ENCODE measurements at regions not wholly inside any gene's neighbourhood (a gene's known extent, or its start where the extent isn't known, plus 50 kb on each side); places are given as distances from the start of the nearest gene placed in this dataset.

DNA sequence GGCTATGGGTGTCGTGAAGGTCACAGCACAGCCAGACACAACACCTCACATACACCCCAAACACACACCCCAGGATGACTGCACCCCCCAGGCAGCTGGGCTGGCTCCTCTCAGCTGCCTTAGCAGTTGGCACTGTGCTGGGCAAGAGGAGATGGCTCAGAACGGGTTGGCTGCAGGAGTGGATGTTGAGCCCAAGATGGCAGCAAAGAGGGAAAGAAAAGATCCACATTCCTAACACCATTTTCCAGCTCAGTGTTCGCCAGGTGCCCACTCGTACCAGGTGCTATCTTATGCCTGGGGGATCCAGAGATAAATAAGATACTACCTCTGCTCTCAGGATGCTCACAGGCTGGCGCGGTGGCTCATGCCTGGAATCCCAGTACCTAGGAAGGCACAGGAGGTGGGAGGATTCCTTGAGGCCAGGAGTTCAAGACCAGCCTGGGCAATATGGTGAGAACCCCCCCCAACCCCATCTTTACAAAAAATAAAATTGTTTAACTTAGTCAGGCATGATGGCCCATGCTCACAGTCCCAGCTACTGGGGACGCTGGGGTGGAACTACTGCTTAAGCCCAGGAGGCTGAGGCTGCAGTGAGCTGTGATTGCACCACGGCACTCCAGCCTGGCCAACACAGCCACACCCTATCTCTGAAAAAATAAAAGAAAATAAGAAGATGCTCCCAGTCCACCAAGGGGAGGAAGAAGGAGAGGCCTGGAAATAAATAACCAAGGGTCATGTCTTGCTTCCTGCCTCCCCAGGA, 89.7 kb upstream of the ZNF507 start:
- H3K27me3 ChIP-seq (ENCODE audit: insufficient read depth, poor library complexity, severe bottlenecking) = no peaks in the 10 kb centered on the region
- DNase-seq (ENCODE audit: low read depth in 1 of 2, low spot score in 1 of 2) = no peak

DNA sequence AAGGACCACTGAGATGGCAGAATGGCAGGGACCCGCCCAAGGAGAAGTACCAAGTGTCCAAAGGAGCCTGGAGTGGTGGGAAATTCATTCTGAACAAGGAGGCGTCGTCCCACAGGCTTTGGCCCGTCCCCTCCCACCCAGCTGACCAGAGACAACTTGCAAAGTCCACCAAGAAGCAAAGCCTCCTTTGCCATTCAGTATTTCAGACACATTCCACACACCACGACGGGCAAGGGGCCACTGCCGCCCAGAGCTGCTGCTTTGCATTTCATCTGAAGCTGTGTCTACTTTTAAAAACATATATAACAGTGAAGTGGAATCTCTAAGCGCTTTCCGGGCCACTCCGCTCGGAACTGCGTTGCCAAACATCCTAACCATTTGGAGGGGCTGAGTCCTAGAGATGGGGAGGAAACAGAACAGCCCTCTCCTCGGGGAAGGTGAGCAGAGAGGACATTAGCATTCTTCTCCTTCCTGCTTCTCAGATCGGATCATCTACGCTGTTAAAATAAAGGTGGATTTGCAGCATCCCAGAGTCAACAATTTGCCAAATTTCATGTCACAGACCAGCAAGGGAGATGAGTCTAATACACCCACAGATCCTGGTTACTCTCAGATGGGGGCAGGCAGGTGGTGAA, 89.0 kb upstream of the ZNF507 start:
- DNase-seq (ENCODE audit: low read depth in 1 of 2, low spot score in 1 of 2) = no peak
- H3K27ac ChIP-seq (replicated peaks) = no peak overlapping the region
- no peak overlapping the region for H3K4me3 ChIP-seq (replicated peaks; ENCODE audit: insufficient read depth, low read length)
- TF ChIP-seq, protein P1, sequence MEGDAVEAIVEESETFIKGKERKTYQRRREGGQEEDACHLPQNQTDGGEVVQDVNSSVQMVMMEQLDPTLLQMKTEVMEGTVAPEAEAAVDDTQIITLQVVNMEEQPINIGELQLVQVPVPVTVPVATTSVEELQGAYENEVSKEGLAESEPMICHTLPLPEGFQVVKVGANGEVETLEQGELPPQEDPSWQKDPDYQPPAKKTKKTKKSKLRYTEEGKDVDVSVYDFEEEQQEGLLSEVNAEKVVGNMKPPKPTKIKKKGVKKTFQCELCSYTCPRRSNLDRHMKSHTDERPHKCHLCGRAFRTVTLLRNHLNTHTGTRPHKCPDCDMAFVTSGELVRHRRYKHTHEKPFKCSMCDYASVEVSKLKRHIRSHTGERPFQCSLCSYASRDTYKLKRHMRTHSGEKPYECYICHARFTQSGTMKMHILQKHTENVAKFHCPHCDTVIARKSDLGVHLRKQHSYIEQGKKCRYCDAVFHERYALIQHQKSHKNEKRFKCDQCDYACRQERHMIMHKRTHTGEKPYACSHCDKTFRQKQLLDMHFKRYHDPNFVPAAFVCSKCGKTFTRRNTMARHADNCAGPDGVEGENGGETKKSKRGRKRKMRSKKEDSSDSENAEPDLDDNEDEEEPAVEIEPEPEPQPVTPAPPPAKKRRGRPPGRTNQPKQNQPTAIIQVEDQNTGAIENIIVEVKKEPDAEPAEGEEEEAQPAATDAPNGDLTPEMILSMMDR (IDR thresholded peaks at IDR 0.05; ENCODE audit: insufficient read depth, low read length) = no peak
- no peak for TF ChIP-seq SPI1 (IDR thresholded peaks at IDR 0.05; ENCODE audit: borderline replicate concordance, low read depth)
- H3K27me3 ChIP-seq (ENCODE audit: insufficient read depth, poor library complexity, severe bottlenecking) = no peaks in the 10 kb centered on the region

More for the DNA sequence above, 89.7 kb upstream of the ZNF507 start:
- TF ChIP-seq SPI1 (IDR thresholded peaks at IDR 0.05; ENCODE audit: borderline replicate concordance, low read depth) (no peak), POLR2AphosphoS5 (IDR thresholded peaks at IDR 0.05; ENCODE audit: low read depth) (no peak), GABPA (IDR thresholded peaks at IDR 0.05; ENCODE audit: low read depth) (no peak)
- TF ChIP-seq, protein P2, sequence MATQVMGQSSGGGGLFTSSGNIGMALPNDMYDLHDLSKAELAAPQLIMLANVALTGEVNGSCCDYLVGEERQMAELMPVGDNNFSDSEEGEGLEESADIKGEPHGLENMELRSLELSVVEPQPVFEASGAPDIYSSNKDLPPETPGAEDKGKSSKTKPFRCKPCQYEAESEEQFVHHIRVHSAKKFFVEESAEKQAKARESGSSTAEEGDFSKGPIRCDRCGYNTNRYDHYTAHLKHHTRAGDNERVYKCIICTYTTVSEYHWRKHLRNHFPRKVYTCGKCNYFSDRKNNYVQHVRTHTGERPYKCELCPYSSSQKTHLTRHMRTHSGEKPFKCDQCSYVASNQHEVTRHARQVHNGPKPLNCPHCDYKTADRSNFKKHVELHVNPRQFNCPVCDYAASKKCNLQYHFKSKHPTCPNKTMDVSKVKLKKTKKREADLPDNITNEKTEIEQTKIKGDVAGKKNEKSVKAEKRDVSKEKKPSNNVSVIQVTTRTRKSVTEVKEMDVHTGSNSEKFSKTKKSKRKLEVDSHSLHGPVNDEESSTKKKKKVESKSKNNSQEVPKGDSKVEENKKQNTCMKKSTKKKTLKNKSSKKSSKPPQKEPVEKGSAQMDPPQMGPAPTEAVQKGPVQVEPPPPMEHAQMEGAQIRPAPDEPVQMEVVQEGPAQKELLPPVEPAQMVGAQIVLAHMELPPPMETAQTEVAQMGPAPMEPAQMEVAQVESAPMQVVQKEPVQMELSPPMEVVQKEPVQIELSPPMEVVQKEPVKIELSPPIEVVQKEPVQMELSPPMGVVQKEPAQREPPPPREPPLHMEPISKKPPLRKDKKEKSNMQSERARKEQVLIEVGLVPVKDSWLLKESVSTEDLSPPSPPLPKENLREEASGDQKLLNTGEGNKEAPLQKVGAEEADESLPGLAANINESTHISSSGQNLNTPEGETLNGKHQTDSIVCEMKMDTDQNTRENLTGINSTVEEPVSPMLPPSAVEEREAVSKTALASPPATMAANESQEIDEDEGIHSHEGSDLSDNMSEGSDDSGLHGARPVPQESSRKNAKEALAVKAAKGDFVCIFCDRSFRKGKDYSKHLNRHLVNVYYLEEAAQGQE (IDR thresholded peaks at IDR 0.05; ENCODE audit: insufficient replicate concordance, low read depth) = no peak
- TF ChIP-seq, protein P1 (IDR thresholded peaks at IDR 0.05; ENCODE audit: insufficient read depth, low read length) = no peak
- no peak overlapping the region for H3K4me3 ChIP-seq (replicated peaks; ENCODE audit: insufficient read depth, low read length)
- no peak overlapping the region for H3K27ac ChIP-seq (replicated peaks)

DNA sequence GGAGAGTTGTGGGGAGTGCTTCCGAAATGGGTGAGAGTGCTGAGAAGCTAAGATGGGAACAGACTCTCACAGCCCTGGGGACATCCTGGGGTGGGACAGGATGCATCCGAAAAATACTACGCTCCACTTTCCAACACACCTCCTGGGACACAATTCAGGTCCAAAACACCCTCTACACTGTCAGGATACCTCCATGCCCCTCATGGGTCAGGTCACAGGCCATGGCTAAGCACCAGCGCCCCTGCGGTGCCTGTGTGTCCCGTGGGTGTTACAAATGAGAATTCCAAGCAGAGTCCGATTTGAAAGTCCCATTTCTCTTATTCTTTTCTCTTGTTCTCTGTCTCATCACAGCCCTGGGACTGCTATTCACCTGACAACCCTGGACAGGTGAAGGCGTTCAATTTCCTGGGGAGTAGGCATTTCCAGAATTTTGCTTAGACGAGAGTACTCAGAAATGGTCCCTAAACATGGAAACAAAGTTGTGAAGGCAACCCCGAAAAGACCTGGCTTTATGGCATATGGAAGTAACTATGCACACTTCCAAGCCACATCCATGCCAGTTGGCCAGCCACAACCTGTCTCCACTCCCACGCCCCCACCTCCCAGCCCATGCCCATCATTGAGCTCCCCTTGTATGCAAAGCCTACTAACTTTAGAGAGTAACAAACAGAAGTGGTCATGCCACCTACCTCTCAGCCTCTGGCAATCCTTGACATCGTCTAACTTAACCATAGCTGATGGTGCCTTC, 87.9 kb upstream of the ZNF507 start:
- TF ChIP-seq SPI1 (IDR thresholded peaks at IDR 0.05; ENCODE audit: borderline replicate concordance, low read depth) (no peak), GABPA (IDR thresholded peaks at IDR 0.05; ENCODE audit: low read depth) (no peak), POLR2AphosphoS5 (IDR thresholded peaks at IDR 0.05; ENCODE audit: low read depth) (no peak)
- TF ChIP-seq, protein P2 (IDR thresholded peaks at IDR 0.05; ENCODE audit: insufficient replicate concordance, low read depth) = no peak
- TF ChIP-seq, protein P1 (IDR thresholded peaks at IDR 0.05; ENCODE audit: insufficient read depth, low read length) = no peak
- DNase-seq (ENCODE audit: low read depth in 1 of 2, low spot score in 1 of 2) = no peak
- Histone ChIP-seq H3K27ac (replicated peaks) (no peak overlapping the region), H3K4me3 (replicated peaks; ENCODE audit: insufficient read depth, low read length) (no peak overlapping the region), H3K27me3 (ENCODE audit: insufficient read depth, poor library complexity, severe bottlenecking) (no peaks in the 10 kb centered on the region)

Data from HL-60 (cell line).